Stimulated activated CD8-positive, alpha-beta memory T cell treated with anti-CD3 and anti-CD28 coated beads, Interleukin-15, amount 100 ng/mL, for 48 hours (primary cell): ENCODE measurements at regions not wholly inside any gene's neighbourhood (a gene's known extent, or its start where the extent isn't known, plus 50 kb on each side); places are given as distances from the start of the nearest gene placed in this dataset.
"Not testable (repeated sequence)": the region's sequence is repeated elsewhere in the genome, so short reads cannot be mapped to it uniquely, and the experiment has no call there.

Source experiments
- DNase-seq, 2 donors: peaks; one replicate each; pipeline ENCODE4 v3.0.0-alpha.2; 2020; ENCODE audit warnings: low read depth in 2 of 2

DNA sequence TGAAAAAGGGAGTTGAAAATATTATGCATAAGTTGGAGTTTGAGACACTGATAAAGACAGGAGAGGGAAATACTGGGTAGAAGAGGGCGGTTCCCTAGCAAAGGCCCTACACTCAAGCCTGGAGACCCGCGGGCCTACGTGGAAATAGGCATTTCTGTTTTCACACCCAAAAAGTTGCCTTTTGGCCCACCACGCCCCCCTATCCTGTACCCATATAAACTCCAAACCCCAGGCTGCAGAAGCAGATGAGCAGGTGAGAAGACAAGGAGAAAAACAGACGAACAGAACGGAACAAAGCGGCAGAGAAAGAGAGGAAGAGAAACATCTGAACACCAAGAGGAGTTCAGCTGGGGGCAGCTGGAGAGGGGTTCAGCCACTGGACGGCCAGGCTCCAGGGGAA, 177.9 kb downstream of the GALC start:
- DNase-seq, result no peak

GRCh38 chr14:87813686-87814085, 179.3 kb downstream of the GALC start:
- DNase-seq, result no peak

DNA sequence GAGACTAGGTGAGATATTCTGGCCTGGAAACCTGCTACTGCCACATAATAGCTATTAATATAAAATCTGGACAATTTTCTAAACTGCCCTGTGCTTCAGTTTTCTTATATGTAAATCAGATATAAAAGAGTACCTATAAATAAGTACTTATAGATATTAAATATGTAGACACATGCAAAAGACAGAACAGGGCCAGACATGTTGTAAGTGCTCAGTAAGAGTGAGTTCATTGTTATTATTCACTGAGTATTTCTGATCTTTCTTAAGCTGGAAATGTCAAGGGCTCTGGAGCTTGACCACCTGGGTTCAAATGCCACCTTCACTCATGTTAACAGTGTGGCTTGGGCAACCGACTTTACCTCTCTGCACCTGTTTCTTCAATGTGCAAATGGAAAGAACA, 179.8 kb downstream of the GALC start:
- DNase-seq, result no peak

DNA sequence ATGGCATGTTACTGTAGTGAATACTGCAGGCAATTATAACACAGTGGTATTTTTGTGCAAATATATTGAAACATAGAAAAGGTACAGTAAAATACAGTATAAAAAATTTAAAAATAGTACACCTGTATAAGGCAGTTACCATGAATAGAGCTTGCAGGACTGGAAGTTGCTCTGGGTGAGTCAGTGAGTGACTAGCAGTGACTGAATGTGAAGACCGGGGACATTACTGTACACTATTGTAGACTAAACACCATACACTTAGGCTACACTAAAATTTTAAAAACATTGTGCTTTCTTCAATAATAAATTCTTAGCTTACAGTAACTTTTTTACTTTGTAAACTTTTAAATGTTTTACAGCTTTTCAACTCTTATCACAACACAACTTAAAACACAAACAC, 181.7 kb downstream of the GALC start:
- DNase-seq, result no peak

- no peak for DNase-seq
Measured at GRCh38 chr14:87810711-87811110, 182.3 kb downstream of the GALC start.

DNA sequence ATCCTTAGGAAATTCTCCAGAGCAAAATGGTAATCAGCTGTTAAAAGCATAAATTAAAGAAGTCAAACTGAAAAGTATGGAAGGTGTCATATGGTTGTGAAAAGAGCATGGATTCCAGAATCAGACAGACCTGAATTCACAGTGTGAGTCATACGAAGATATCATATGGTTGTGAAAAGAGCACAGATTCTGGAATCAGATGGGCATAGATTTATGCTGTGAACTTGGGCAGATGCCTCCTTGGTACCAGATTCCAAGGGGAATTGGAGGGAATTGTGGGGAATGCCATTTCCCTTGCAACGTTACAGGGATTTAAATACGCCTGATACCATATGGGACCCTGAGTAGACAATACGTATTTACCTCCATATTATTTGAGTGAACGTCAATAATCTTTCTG, 183.7 kb downstream of the GALC start:
- no peak for DNase-seq

DNA sequence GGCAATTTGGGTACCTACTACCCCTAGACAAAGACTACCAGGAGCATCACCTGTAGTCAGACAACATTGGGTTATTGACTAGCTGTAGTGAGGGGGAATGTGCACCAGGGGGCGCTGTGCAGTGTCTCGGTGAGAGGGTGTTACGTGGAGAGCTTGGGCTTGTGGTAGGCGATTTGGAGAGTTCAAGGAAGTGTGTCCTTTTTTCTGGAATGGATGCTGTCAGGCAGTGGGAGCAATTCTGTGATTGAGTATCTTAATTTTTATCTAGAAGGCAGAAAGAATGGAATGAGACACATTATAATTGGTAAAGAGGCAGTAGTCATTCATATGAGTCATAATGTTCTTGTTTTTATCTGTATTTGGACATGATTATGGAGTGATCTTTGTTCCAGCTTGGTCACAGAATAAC, 187.7 kb downstream of the GALC start:
- peak; percentile 15 to 20 for DNase-seq

DNA sequence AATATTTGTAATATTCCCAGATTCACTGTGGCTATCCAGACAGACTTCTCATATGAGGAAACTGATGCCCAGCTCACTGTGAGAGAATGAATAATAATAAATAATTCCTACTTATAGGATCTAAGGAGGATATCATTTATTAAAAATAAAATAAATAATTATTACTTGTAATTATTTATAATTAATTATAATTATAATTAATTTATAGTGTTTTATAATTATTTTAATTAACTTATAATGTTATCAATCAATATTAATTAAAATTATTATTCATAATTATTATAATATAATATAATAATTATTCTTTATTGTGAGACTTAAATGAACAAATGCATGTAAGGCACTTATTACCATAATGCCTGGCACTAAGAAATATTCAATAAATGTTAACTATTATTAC, 192.8 kb downstream of the GALC start:
- no peak for DNase-seq

GRCh38 chr14:87799400-87799799, 193.6 kb downstream of the GALC start:
- DNase-seq, result no peak

DNA sequence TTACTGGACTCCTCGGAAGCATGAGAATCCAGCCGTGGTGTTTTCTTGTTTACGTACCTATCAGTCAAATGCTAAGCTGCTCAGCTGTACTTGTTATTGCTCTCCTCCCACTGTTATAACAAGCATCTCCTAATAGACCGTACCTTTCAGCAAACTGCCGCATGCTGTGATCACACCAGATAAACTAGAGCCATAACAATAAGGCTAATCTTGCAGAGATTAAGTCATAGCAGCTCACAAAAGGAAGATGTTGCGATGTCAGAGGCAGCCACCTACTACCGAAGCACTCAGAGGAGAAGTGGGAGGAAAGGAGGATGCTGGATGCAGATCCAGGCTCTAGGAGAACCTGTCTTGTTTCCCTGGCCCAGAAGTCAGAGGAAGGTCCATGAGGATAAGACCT, 196.0 kb downstream of the GALC start:
- no peak for DNase-seq

DNA sequence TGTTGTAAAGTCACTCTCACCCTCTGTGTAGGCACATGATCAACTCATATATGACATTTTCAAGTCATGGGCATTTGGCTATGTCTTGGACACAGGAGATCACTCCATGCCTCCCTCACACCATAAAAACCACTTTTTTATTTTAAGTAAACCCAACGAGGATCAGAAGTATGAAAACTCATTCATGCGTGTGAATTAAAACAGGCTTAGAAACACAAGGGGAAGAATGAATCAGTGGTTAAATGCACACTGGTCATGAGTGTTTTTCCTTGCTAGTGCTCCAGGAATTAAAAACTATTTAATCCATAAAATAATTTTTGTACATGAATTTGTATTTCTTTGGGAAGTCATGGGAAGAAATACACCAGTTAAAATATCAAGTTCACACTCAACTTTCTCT, 198.4 kb downstream of the GALC start:
- no peak for DNase-seq

DNA sequence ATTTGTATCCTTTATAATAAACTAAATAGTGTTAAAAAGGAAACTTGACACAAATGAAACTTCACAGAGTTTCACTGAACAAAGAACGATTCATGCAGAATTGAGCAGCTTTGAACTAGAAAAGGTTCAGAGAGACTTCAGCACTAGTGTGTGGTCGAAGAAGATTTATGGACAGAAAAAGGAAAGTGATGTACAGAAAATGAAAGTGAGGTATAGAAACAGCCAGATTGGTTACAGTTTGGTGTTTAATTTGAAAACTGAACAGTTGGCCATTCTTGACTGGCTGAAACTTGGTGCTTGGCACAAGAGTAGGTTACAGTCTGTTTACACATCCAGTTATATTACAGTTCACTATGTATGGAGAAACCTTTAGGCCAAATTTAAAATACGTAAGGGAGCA, 207.1 kb downstream of the GALC start:
- DNase-seq, result no peak

GRCh38 chr14:87784386-87784785, 208.6 kb downstream of the GALC start:
- DNase-seq, result no peak

DNA sequence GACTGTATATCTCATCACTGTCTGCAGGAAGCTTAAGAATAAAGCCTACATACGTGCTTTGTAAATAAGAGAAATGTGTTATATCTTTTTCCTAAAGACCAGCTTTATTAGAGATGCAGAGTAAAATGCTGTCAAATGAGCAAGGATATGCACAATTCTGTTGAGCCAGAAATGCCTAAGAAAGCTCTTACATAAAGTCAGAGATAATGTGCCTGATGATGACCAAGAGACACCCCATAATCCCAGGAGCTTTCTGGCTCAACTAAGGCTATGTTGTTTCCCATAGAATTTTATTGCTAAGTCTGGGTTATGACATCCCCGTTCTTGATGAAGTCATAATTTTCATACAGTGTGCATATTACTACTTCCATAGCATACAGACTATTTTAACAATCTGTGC, 209.9 kb downstream of the GALC start:
- DNase-seq, result no peak

DNA sequence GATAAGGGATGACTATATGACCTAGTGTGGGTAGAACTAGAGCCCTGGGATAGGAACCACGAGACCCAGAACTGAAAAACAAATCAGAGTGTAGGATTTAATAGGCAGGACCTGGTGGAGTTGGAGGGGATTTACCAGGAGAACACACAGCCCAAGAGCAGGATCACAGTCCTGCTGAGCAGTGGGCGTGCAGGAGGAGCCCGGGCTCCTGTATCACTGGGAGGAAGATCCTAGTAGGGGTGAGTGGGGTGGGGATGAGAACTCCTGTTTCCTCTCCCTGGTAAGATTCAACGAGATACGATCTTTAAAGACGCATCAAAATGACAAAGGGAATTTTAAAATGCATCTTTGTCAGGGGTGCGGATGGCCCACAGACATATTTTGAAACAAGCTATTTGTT, 220.1 kb downstream of the GALC start:
- no peak for DNase-seq

- no peak for DNase-seq
Measured at GRCh38 chr14:87767567-87767901, 225.4 kb downstream of the GALC start.

- no peak for DNase-seq
Measured at GRCh38 chr14:87758876-87759275, 234.1 kb downstream of the GALC start.

- no peak for DNase-seq
Measured at GRCh38 chr14:87756661-87757060, 236.3 kb downstream of the GALC start.

GRCh38 chr14:87754520-87755223, 238.3 kb downstream of the GALC start:
- DNase-seq, result no peak

DNA sequence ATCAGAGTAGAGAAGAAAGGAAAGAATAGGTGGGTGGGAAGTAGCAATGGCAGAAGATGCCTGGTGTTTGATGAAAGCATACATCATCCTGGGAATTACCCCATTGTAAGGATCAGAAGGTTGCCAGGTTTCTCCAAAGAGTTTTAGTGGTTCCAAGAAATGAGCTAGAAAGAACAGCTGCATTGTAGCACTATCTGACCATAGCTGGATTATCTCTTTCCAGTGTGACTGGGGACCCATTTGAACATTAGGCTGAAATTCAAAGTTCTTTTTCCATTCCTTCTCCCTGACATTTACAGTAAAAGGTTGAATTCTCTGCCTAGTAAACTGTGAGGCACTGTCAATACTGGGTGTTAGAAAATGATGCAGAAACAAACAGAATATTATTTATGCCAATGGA, 244.4 kb downstream of the GALC start:
- no peak for DNase-seq

GRCh38 chr14:87745507-87746118, 247.4 kb downstream of the GALC start:
- DNase-seq, result no peak

DNA sequence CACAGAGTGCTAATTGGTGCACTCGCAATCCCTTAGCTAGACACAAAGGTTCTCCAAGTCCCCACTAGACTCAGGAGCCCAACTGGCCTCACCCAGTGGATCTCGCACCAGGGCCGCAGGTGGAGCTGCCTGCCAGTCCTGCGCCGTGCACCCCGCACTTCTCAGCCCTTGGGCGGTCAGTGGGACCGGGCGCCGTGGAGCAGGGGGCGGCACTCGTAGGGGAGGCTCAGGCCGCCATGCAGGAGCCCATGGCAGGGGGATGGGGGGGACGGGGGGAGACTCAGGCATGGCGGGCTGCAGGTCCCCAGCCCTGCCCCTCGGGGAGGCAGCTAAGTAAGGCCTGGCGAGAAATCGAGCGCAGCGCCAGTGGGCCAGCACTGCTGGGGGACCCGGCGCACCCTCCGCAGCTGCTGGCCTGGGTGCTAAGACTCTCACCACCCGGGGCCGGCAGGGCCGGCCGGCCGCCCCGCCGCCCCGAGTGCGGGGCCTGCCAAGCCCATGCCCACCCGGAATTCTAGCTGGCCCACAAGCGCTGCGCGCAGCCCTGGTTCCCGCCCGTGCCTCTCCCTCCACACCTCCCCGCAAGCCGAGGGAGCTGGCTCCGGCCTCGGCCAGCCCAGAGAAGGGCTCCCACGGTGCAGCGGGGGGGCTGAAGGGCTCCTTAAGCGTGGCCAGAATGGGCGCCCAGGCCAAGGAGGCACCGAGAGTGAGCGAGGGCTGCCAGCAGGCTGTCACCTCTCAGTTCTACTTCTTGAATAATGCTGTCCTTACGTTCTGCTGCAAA, 258.2 kb downstream of the GALC start:
- DNase-seq, result not testable (repeated sequence)

DNA sequence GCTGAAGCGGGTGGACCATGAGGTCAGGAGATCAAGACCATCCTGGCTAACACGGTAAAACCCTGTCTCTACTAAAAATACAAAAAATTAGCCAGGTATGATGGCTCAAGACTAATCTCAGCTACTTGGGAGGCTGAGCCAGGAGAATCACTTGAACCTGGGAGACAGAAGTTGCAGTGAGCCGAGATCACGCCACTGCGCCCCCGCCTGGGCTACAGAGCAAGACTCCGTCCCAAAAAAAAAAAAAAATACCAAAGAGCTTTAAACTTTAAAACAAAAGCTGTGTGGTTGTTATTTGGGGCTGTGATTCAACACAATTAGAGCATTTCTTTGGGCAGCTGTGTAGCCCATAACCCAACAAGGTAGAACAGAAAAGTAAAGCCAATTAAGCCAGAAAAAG, 259.9 kb downstream of the GALC start:
- DNase-seq, result not testable (repeated sequence)
